Endothelial cell of umbilical vein (primary cell): ENCODE measurements at regions not wholly inside any gene's neighbourhood (a gene's known extent, or its start where the extent isn't known, plus 50 kb on each side); places are given as distances from the start of the nearest gene placed in this dataset.

Source experiments
- BruUV-seq: library from RNA; stranded (reverse); fragments of 400-500 nt; replicated peaks from 2 replicates; lab custom pipeline; 2021; lab: Mats Ljungman, UMichigan
- CTCF ChIA-PET: fragments of 300-600, 350-600 bp; sonication (Branson Sonifier 250); formaldehyde crosslinking; loops from one replicate; lab custom pipeline; 2021; ENCODE audit warnings: antibody characterized with exemption, inconsistent platforms; lab: Charles Lee
- POLR2A ChIA-PET: fragments of 300-600, 350-600 bp; sonication (Branson Sonifier 250); formaldehyde crosslinking; loops from one replicate; lab custom pipeline; 2021; ENCODE audit warnings: antibody characterized with exemption, inconsistent platforms; lab: Charles Lee
- DNase-seq: peaks from one replicate; pipeline ENCODE4 v3.0.0-alpha.2; 2011; ENCODE audit warnings: low read depth, low spot score
- FAIRE-seq: peaks from 2 replicates; lab custom pipeline; 2011; peaks lifted over from hg19 to GRCh38; lab: Jason Lieb, UNC
- H2AFZ ChIP-seq: 2 replicates; pipeline ENCODE4 v1.6.0; 2012; ENCODE audit warnings: low read depth, low read length, control low read depth, inconsistent platforms
- H3K27ac ChIP-seq: 2 replicates; pipeline ENCODE4 v1.5.1; 2011; ENCODE audit warnings: low read depth, mild to moderate bottlenecking, control low read depth, low read length, moderate library complexity; ENCODE audit not compliant: insufficient read depth
- H3K27me3 ChIP-seq, 2 experiments: 2 replicates each; pipeline versions ENCODE4 v1.6.0 to v1.6.1; 2011; ENCODE audit warnings: low read length in 2 of 2, mixed read lengths in 1 of 2; ENCODE audit not compliant: control insufficient read depth in 2 of 2, insufficient read depth in 2 of 2
- H3K36me3 ChIP-seq, 2 experiments: 2 replicates in 1 of 2; 3 replicates in 1 of 2; pipeline ENCODE4 v1.5.1; 2011; ENCODE audit warnings: low read length in 2 of 2, mild to moderate bottlenecking in 1 of 2, moderate library complexity in 1 of 2; ENCODE audit not compliant: control insufficient read depth in 2 of 2, insufficient read depth in 2 of 2; ENCODE audit errors: extremely low read depth in 1 of 2
- H3K4me1 ChIP-seq: 3 replicates; pipeline ENCODE4 v1.5.1; 2011; ENCODE audit warnings: mild to moderate bottlenecking, low read length; ENCODE audit not compliant: control insufficient read depth, insufficient read depth; ENCODE audit errors: extremely low read depth
- H3K4me2 ChIP-seq: 2 replicates; pipeline ENCODE4 v1.6.1; 2011; ENCODE audit warnings: low read length, control low read depth, mixed read lengths; ENCODE audit not compliant: insufficient read depth
- H3K4me3 ChIP-seq, 3 experiments: fragments of 200-600 bp in 1 of 3; sonication (generic), shearing (Covaris generic) in 1 of 3; replicated peaks in 1 of 3; 2 replicates each; pipeline ENCODE4 v1.5.1; 2011 to 2016; ENCODE audit warnings: control low read depth in 3 of 3, low read length in 3 of 3, mild to moderate bottlenecking in 2 of 3, inconsistent platforms in 1 of 3, low read depth in 1 of 3, moderate library complexity in 1 of 3; ENCODE audit not compliant: insufficient read depth in 1 of 3
- H3K79me2 ChIP-seq: 2 replicates; pipeline ENCODE4 v1.6.0; 2012; ENCODE audit warnings: low read length, inconsistent platforms; ENCODE audit not compliant: control insufficient read depth, insufficient read depth
- H3K9ac ChIP-seq: replicated peaks from 2 replicates; pipeline ENCODE3; 2011; ENCODE audit warnings: low read length, control low read depth; ENCODE audit not compliant: insufficient read depth; ENCODE audit errors: extremely low read depth
- H3K9me1 ChIP-seq: replicated peaks from 3 replicates; pipeline ENCODE4 v1.6.0; 2011; ENCODE audit warnings: mild to moderate bottlenecking, low read length; ENCODE audit not compliant: control insufficient read depth, insufficient read depth; ENCODE audit errors: extremely low read depth
- H3K9me3 ChIP-seq: replicated peaks from 2 replicates; pipeline ENCODE4 v1.5.1; 2012; ENCODE audit warnings: low read length, inconsistent platforms; ENCODE audit not compliant: control insufficient read depth, insufficient read depth
- H4K20me1 ChIP-seq: replicated peaks from 2 replicates; pipeline ENCODE3; 2011; ENCODE audit warnings: mild to moderate bottlenecking, low read length; ENCODE audit not compliant: control insufficient read depth, insufficient read depth; ENCODE audit errors: extremely low read depth
- EZH2 ChIP-seq: IDR thresholded peaks from 2 replicates; pipeline ENCODE4 v1.6.1; 2012; ENCODE audit warnings: borderline replicate concordance, low read depth, mild to moderate bottlenecking, moderate library complexity, low read length, inconsistent platforms; ENCODE audit not compliant: severe bottlenecking
- FOS ChIP-seq: IDR thresholded peaks from 2 replicates; pipeline ENCODE4 v1.6.1; 2011; ENCODE audit warnings: mild to moderate bottlenecking, low read length, moderate library complexity, borderline replicate concordance; ENCODE audit not compliant: insufficient read depth
- GATA2 ChIP-seq: IDR thresholded peaks from 2 replicates; pipeline ENCODE4 v1.7.0; 2011; ENCODE audit warnings: low read depth, mild to moderate bottlenecking, moderate library complexity, mixed read lengths, low read length; ENCODE audit not compliant: insufficient read length, insufficient read depth
- JUN ChIP-seq: IDR thresholded peaks from 2 replicates; pipeline ENCODE4 v1.6.1; 2011; ENCODE audit warnings: borderline replicate concordance, low read depth; ENCODE audit not compliant: insufficient read length, insufficient read depth
- MAX ChIP-seq: IDR thresholded peaks from 2 replicates; pipeline ENCODE4 v1.6.1; 2011; ENCODE audit not compliant: insufficient read depth, insufficient read length
- MYC ChIP-seq: IDR thresholded peaks from one replicate; pipeline ENCODE4 v1.6.1; 2011; ENCODE audit warnings: mild to moderate bottlenecking, low read depth, low read length
- POLR2A ChIP-seq: IDR thresholded peaks from 2 replicates; pipeline ENCODE4 v1.6.1; 2012; ENCODE audit warnings: low read depth, mild to moderate bottlenecking, control low read depth, low read length
- POLR2AphosphoS5 ChIP-seq: IDR thresholded peaks from 2 replicates; pipeline ENCODE4 v1.6.1; 2012; ENCODE audit warnings: low read depth, mild to moderate bottlenecking, control low read depth, low read length, moderate library complexity; ENCODE audit not compliant: insufficient read depth
- dilution Hi-C: fragments of 300-500 bp; cut with MboI; formaldehyde crosslinking; loops from one replicate; pipeline ENCODE4 v1.15.0; 2019; ENCODE audit warnings: low sequenced_read_pairs; ENCODE audit not compliant: extremely low pct_ligation_motif_present
- intact Hi-C: fragments of 100-400 bp; cut with micrococcal nuclease; formaldehyde crosslinking; loops from one replicate; pipeline ENCODE4 v1.10.0; 2022
- TF ChIP-seq, protein P1 (sequence below), 2 donors: IDR thresholded peaks; 1 replicate in 1 of 2; 2 replicates in 1 of 2; pipeline ENCODE4 v1.5.1; 2011; ENCODE audit warnings: low read length in 2 of 2, mild to moderate bottlenecking in 2 of 2, moderate library complexity in 2 of 2, control low read depth in 1 of 2, inconsistent platforms in 1 of 2, low read depth in 1 of 2; ENCODE audit not compliant: insufficient read depth in 1 of 2; ENCODE audit errors: extremely low read depth in 1 of 2

- Histone ChIP-seq H3K4me3 (no peak overlapping the region), H3K9me1 (no peaks in the 10 kb centered on the region), H3K4me1 (no peaks in the 10 kb centered on the region), H3K4me2 (no peak overlapping the region), H3K36me3 (no peaks in the 10 kb centered on the region), H2AFZ (no peak overlapping the region), H3K9me3 (no peaks in the 10 kb centered on the region), H4K20me1 (no peaks in the 10 kb centered on the region), H3K9ac (no peak overlapping the region), H3K79me2 (no peaks in the 10 kb centered on the region), H3K27ac (no peak overlapping the region), H3K27me3 (no peaks in the 10 kb centered on the region)
- BruUV-seq: no TSS peak
- intact Hi-C loops (no loop called here), dilution Hi-C loops (no loop called here)
- ChIA-PET CTCF (no interaction called here), POLR2A (no interaction called here)
- no peak for FAIRE-seq
- TF ChIP-seq MAX (no peak), JUN (no peak), POLR2A (no peak), MYC (no peak), FOS (no peak), GATA2 (no peak), EZH2 (no peak), POLR2AphosphoS5 (no peak)
- TF ChIP-seq, protein P1, sequence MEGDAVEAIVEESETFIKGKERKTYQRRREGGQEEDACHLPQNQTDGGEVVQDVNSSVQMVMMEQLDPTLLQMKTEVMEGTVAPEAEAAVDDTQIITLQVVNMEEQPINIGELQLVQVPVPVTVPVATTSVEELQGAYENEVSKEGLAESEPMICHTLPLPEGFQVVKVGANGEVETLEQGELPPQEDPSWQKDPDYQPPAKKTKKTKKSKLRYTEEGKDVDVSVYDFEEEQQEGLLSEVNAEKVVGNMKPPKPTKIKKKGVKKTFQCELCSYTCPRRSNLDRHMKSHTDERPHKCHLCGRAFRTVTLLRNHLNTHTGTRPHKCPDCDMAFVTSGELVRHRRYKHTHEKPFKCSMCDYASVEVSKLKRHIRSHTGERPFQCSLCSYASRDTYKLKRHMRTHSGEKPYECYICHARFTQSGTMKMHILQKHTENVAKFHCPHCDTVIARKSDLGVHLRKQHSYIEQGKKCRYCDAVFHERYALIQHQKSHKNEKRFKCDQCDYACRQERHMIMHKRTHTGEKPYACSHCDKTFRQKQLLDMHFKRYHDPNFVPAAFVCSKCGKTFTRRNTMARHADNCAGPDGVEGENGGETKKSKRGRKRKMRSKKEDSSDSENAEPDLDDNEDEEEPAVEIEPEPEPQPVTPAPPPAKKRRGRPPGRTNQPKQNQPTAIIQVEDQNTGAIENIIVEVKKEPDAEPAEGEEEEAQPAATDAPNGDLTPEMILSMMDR (IDR thresholded peaks at IDR 0.05; ENCODE audit: extremely low read depth in 1 of 2, insufficient read depth in 1 of 2, low read depth in 1 of 2, low read length in 2 of 2): no peak
- DNase-seq: no peak
Observed at GRCh38 chr10:121281576-121281975, 316.7 kb downstream of the FGFR2 start.
